ENCODE measurements at regions not wholly inside any gene's neighbourhood (a gene's known extent, or its start where the extent isn't known, plus 50 kb on each side); places are given as distances from the start of the nearest gene placed in this dataset.

- TF ChIP-seq PBX3 (IDR thresholded peaks at IDR 0.05; ENCODE audit: insufficient replicate concordance, low read depth, low read length) (no peak), KDM1A (IDR thresholded peaks at IDR 0.05; ENCODE audit: borderline replicate concordance) (no peak), MAX (IDR thresholded peaks at IDR 0.05; ENCODE audit: low read depth, low read length) (no peak), PML (IDR thresholded peaks at IDR 0.05; ENCODE audit: low read length) (no peak), SP1 (IDR thresholded peaks at IDR 0.05; ENCODE audit: low read depth, low read length) (no peak), E2F8 (IDR thresholded peaks at IDR 0.05; ENCODE audit: low read depth, partially characterized antibody) (no peak)
These were observed 495.0 kb upstream of the B3GALT2 start (continued) for GRCh38 chr1:193681422-193681821.

- 22% methylated on average over 2 of the region's 2 CpGs for WGBS (ENCODE audit: insufficient coverage, insufficient replicate concordance, low lambda C conversion rate, missing lambda C conversion rate)
- in situ Hi-C loops (cut with MboI) (no loop called here), intact Hi-C loops (cut with micrococcal nuclease; ENCODE audit: unreplicated experiment) (no loop called here)
- Histone ChIP-seq H3K27me3 (replicated peaks in 1 of 2; ENCODE audit: control insufficient read depth in 2 of 2, insufficient read depth in 2 of 2, low read length in 1 of 2) (no peaks in the 10 kb centered on the region), H3K27ac (ENCODE audit: control insufficient read depth, insufficient read depth) (no peak overlapping the region), H3K9ac (ENCODE audit: control insufficient read depth, insufficient read depth, low read length) (no peak overlapping the region), H2AFZ (ENCODE audit: control insufficient read depth, low read depth, low read length) (no peak overlapping the region), H3K36me3 (ENCODE audit: control insufficient read depth in 2 of 2, insufficient read depth in 2 of 2, low read length in 1 of 2) (no peaks in the 10 kb centered on the region), H3K4me1 (ENCODE audit: control insufficient read depth, insufficient read depth, low read length) (no peaks in the 10 kb centered on the region), H3K9me3 (replicated peaks; ENCODE audit: control insufficient read depth, insufficient read depth, low read length) (no peaks in the 10 kb centered on the region), H3K4me3 (no peak overlapping the region), H4K20me1 (ENCODE audit: control insufficient read depth, insufficient read depth) (no peaks in the 10 kb centered on the region), H3K4me2 (ENCODE audit: control insufficient read depth, insufficient read depth) (no peak overlapping the region), H3K79me2 (ENCODE audit: control insufficient read depth, insufficient read depth, low read length) (no peaks in the 10 kb centered on the region)
- no peak for TF ChIP-seq WRNIP1 (IDR thresholded peaks at IDR 0.05; ENCODE audit: borderline replicate concordance, low read depth, low read length)
- TF ChIP-seq SMC3 (IDR thresholded peaks at IDR 0.05; ENCODE audit: borderline replicate concordance, low read length), result no peak
- TF ChIP-seq POLR2AphosphoS2 (IDR thresholded peaks at IDR 0.05; ENCODE audit: low read depth, low read length), result no peak
- TF ChIP-seq ZBTB33 (IDR thresholded peaks at IDR 0.05), result no peak
- TF ChIP-seq CBX3 (IDR thresholded peaks at IDR 0.05; ENCODE audit: borderline replicate concordance, low read depth), result no peak
- no peak for TF ChIP-seq TBL1XR1 (IDR thresholded peaks at IDR 0.05; ENCODE audit: low read depth, low read length)
- no peak for TF ChIP-seq SREBF2 (IDR thresholded peaks at IDR 0.05; ENCODE audit: low read length)
- no peak for TF ChIP-seq ATF3 (IDR thresholded peaks at IDR 0.05; ENCODE audit: borderline replicate concordance, extremely low read depth, low read depth, low read length)
- ChIA-PET CTCF (no interaction called here), RAD21 (ENCODE audit: unreplicated experiment) (no interaction called here), SMC1A (ENCODE audit: uncharacterized antibody, unreplicated experiment) (interaction anchor here (0.9 kb wide), 1 partner anchor 22 kb away, joined by 3 read pairs; no protein-coding TSS in a partner anchor), POLR2A (no interaction called here)
- BruUV-seq (replicated peaks), result no TSS peak
- DNase-seq (ENCODE audit: low read depth, low spot score) (no peak), ATAC-seq (no peak), FAIRE-seq (no peak)
These were observed 494.5 kb upstream of the B3GALT2 start for GRCh38 chr1:193680924-193681316.
